ENCODE measurements at regions not wholly inside any gene's neighbourhood (a gene's known extent, or its start where the extent isn't known, plus 50 kb on each side); places are given as distances from the start of the nearest gene placed in this dataset.

- DNase-seq (ENCODE audit: low read depth): no peak
- TF ChIP-seq CTCF (conservative IDR thresholded peaks at IDR 0.05; ENCODE audit: low read depth, low read length): no peak
Observed at GRCh38 chr21:28779914-28780313, 212.8 kb downstream of the LTN1 start.

GRCh38 chr21:28776251-28776650 lies 216.4 kb downstream of the LTN1 start:
- no peak overlapping the region for H3K4me3 ChIP-seq (ENCODE audit: low read depth, low read length)
- DNase-seq (ENCODE audit: low read depth): peak; percentile 73
- no peak for TF ChIP-seq CTCF (conservative IDR thresholded peaks at IDR 0.05; ENCODE audit: low read depth, low read length)

More at GRCh38 chr21:28779914-28780313, 212.8 kb downstream of the LTN1 start:
- H3K4me3 ChIP-seq (ENCODE audit: low read depth, low read length): no peak overlapping the region

GRCh38 chr21:28775071-28775470 lies 217.6 kb downstream of the LTN1 start:
- no peak overlapping the region for H3K4me3 ChIP-seq (ENCODE audit: low read depth, low read length)
- no peak for DNase-seq (ENCODE audit: low read depth)
- no peak for TF ChIP-seq CTCF (conservative IDR thresholded peaks at IDR 0.05; ENCODE audit: low read depth, low read length)

- no peak for DNase-seq (ENCODE audit: low read depth)
- no peak for TF ChIP-seq CTCF (conservative IDR thresholded peaks at IDR 0.05; ENCODE audit: low read depth, low read length)
- no peak overlapping the region for H3K4me3 ChIP-seq (ENCODE audit: low read depth, low read length)
Observed at GRCh38 chr21:28773036-28773435, 219.6 kb downstream of the LTN1 start.

GRCh38 chr21:28771790-28772501 lies 220.7 kb downstream of the LTN1 start:
- TF ChIP-seq CTCF (conservative IDR thresholded peaks at IDR 0.05; ENCODE audit: low read depth, low read length): no peak
- DNase-seq (ENCODE audit: low read depth): peak; percentile 93
- no peak overlapping the region for H3K4me3 ChIP-seq (ENCODE audit: low read depth, low read length)

GRCh38 chr21:28770867-28771661 lies 221.6 kb downstream of the LTN1 start:
- TF ChIP-seq CTCF (conservative IDR thresholded peaks at IDR 0.05; ENCODE audit: low read depth, low read length): no peak
- DNase-seq (ENCODE audit: low read depth): peak; percentile 35
- no peak overlapping the region for H3K4me3 ChIP-seq (ENCODE audit: low read depth, low read length)

Data from choroid plexus epithelial cell (primary cell).